K562 (cell line): ENCODE measurements at regions not wholly inside any gene's neighbourhood (a gene's known extent, or its start where the extent isn't known, plus 50 kb on each side); places are given as distances from the start of the nearest gene placed in this dataset.

Experiments used
- ATAC-seq: fragments of 200-7000 bp; cut with Tn5 transposase; 3 replicates; pipeline ENCODE4 v1.9.1; 2020; ENCODE audit warnings: moderate library complexity
- BruUV-seq: library from RNA; stranded (reverse); fragments of 400-500 nt; replicated peaks from 2 replicates; lab custom pipeline; 2021; lab: Mats Ljungman, UMichigan
- CTCF ChIA-PET: fragments of 300-600 bp; formaldehyde crosslinking; extraction: SDS; loops from one replicate; lab custom pipeline; 2021; ENCODE audit warnings: low intra/inter-chr PET ratio; lab: Yijun Ruan, JAX
- POLR2A ChIA-PET: fragments of 300-600, 350-650 bp; sonication (Branson Sonifier 250); formaldehyde crosslinking; extraction: SDS; loops from one replicate; lab custom pipeline; 2021; ENCODE audit warnings: antibody characterized with exemption, inconsistent platforms; lab: Yijun Ruan, JAX
- DNase-seq, 4 experiments: peaks; one replicate each; pipeline versions ENCODE4 v3.0.0 to v3.0.0-alpha.2; 2011 to 2018; ENCODE audit warnings: low spot score in 3 of 4, mixed read lengths in 3 of 4; ENCODE audit errors: extremely low read depth in 1 of 4
- FAIRE-seq: peaks from 2 replicates; lab custom pipeline; 2011; peaks lifted over from hg19 to GRCh38; lab: Jason Lieb, UNC
- H2AFZ ChIP-seq: 2 replicates; pipeline ENCODE4 v1.6.0; 2011; ENCODE audit warnings: low read depth, low read length, control low read depth, inconsistent platforms
- H3K27ac ChIP-seq: fragments of 200-600 bp; 3 replicates; pipeline ENCODE4 v1.8.0; 2011; ENCODE audit warnings: low read depth, mild to moderate bottlenecking, control low read depth, inconsistent platforms, low read length, moderate library complexity, mixed read lengths; ENCODE audit errors: extremely low read depth
- H3K27me3 ChIP-seq, 2 experiments: fragments of 300-600 bp in 1 of 2; 2 replicates in 1 of 2; 3 replicates in 1 of 2; pipeline versions ENCODE4 v1.6.0 to v1.8.0; 2011; ENCODE audit warnings: inconsistent platforms in 2 of 2, low read length in 2 of 2, mild to moderate bottlenecking in 1 of 2, mixed read lengths in 1 of 2, moderate library complexity in 1 of 2; ENCODE audit not compliant: control insufficient read depth in 2 of 2, insufficient read depth in 2 of 2
- H3K36me3 ChIP-seq: fragments of 300-600 bp; 3 replicates; pipeline ENCODE4 v1.8.0; 2011; ENCODE audit warnings: mild to moderate bottlenecking, low read length, inconsistent platforms; ENCODE audit not compliant: control insufficient read depth, insufficient read depth
- H3K4me1 ChIP-seq, 2 experiments: fragments of 200-600 bp in 1 of 2; replicated peaks in 1 of 2; 2 replicates in 1 of 2; 3 replicates in 1 of 2; pipeline versions ENCODE4 v1.5.1 to v1.8.0; 2011; ENCODE audit warnings: inconsistent platforms in 2 of 2, low read length in 2 of 2, mild to moderate bottlenecking in 1 of 2, mixed read lengths in 1 of 2, moderate library complexity in 1 of 2; ENCODE audit not compliant: control insufficient read depth in 2 of 2, insufficient read depth in 2 of 2
- H3K4me2 ChIP-seq: 2 replicates; pipeline ENCODE4 v1.6.1; 2011; ENCODE audit warnings: low read length, control low read depth, inconsistent platforms, mixed read lengths; ENCODE audit not compliant: insufficient read depth
- H3K4me3 ChIP-seq: fragments of 200-600 bp; sonication (generic), shearing (Covaris generic); 2 replicates; pipeline ENCODE4 v1.5.1; 2016; ENCODE audit warnings: control low read depth, inconsistent platforms
- H3K79me2 ChIP-seq: fragments of 200-600 bp; 3 replicates; pipeline ENCODE4 v1.8.0; 2011; ENCODE audit warnings: low read length, inconsistent platforms; ENCODE audit not compliant: control insufficient read depth, insufficient read depth
- H3K9ac ChIP-seq, 2 experiments: 2 replicates each; pipeline versions ENCODE4 v1.6.0 to v1.6.1; 2011; ENCODE audit warnings: low read depth in 2 of 2, low read length in 2 of 2, control low read depth in 1 of 2, inconsistent platforms in 1 of 2, mild to moderate bottlenecking in 1 of 2, mixed read lengths in 1 of 2; ENCODE audit not compliant: insufficient read depth in 1 of 2
- H3K9me1 ChIP-seq: one replicate; pipeline ENCODE4 v1.6.0; 2011; ENCODE audit warnings: inconsistent platforms, mild to moderate bottlenecking, low read length, moderate library complexity; ENCODE audit not compliant: control insufficient read depth, insufficient read depth
- H3K9me3 ChIP-seq: replicated peaks from 2 replicates; pipeline ENCODE4 v1.5.1; 2011; ENCODE audit warnings: low read depth, low read length, inconsistent platforms; ENCODE audit not compliant: control insufficient read depth, insufficient read depth
- H4K20me1 ChIP-seq: replicated peaks from 2 replicates; pipeline ENCODE4 v1.6.1; 2011; ENCODE audit warnings: low read length, inconsistent platforms, mixed read lengths; ENCODE audit not compliant: control insufficient read depth, insufficient read depth
- CBX8 ChIP-seq: fragments of 200-600 bp; sonication (generic); IDR thresholded peaks from 2 replicates; pipeline ENCODE4 v1.6.1; 2012; ENCODE audit warnings: borderline replicate concordance, mixed run types, low read depth, mild to moderate bottlenecking, moderate library complexity, mixed read lengths, low read length, control low read depth, inconsistent platforms; ENCODE audit not compliant: poor library complexity, severe bottlenecking; ENCODE audit errors: extremely low read depth
- FOXP4 ChIP-seq: sonication (generic); formaldehyde crosslinking; IDR thresholded peaks from 2 replicates; pipeline ENCODE4 v1.8.0; 2022; ENCODE audit warnings: mild to moderate bottlenecking, missing genetic modification reagents, borderline replicate concordance
- HNRNPLL ChIP-seq: fragments of 200-400 bp; formaldehyde crosslinking; IDR thresholded peaks from 2 replicates; pipeline ENCODE4 v1.6.1; 2017; ENCODE audit warnings: low read length, low read depth, mild to moderate bottlenecking; ENCODE audit not compliant: poor library complexity, severe bottlenecking
- KLF1 ChIP-seq: fragments of 450-650 bp; IDR thresholded peaks from 2 replicates; pipeline ENCODE4 v1.6.1; 2016; ENCODE audit warnings: missing genetic modification characterization, missing compliant biosample characterization
- MBD1 ChIP-seq: fragments of 250-450 bp; sonication (Bioruptor Pico); IDR thresholded peaks from 2 replicates; pipeline ENCODE4 v1.8.0; 2022; ENCODE audit warnings: inconsistent platforms
- NCOA1 ChIP-seq: fragments of 450-650 bp; IDR thresholded peaks from 2 replicates; pipeline ENCODE4 v1.6.1; 2016; ENCODE audit warnings: low read depth
- NKRF ChIP-seq: fragments of 450-650 bp; IDR thresholded peaks from 2 replicates; pipeline ENCODE4 v1.6.1; 2016; ENCODE audit warnings: borderline replicate concordance
- POU5F1 ChIP-seq: fragments of 150-350 bp; IDR thresholded peaks from 2 replicates; pipeline ENCODE4 v1.6.1; 2014; ENCODE audit warnings: borderline replicate concordance, low read length, low read depth, mild to moderate bottlenecking; ENCODE audit not compliant: partially characterized antibody
- TGIF2 ChIP-seq: sonication (generic); formaldehyde crosslinking; IDR thresholded peaks from 2 replicates; pipeline ENCODE4 v1.8.1; 2022; ENCODE audit warnings: mild to moderate bottlenecking, missing genetic modification reagents, moderate library complexity
- TRIM28 ChIP-seq: fragments of 450-650 bp; IDR thresholded peaks from 2 replicates; pipeline ENCODE4 v1.6.1; 2017
- USF2 ChIP-seq: sonication (generic); formaldehyde crosslinking; IDR thresholded peaks from 2 replicates; pipeline ENCODE4 v1.5.0; 2020; ENCODE audit warnings: missing genetic modification reagents
- ZFX ChIP-seq: sonication (generic); formaldehyde crosslinking; IDR thresholded peaks from 2 replicates; pipeline ENCODE4 v1.8.0; 2022; ENCODE audit warnings: mild to moderate bottlenecking, missing genetic modification reagents, moderate library complexity
- WGBS: fragments of 100-300 bp; shearing (Covaris generic); methylation state at CpG from one replicate; pipeline ENCODE4 v1.1.6; 2016; ENCODE audit warnings: low coverage, mixed read lengths; ENCODE audit not compliant: insufficient coverage; ENCODE audit errors: missing lambda C conversion rate; 5-methylcytosine and 5-hydroxymethylcytosine counted together
- in situ Hi-C: fragments of 300-500 bp; cut with MboI; formaldehyde crosslinking; loops from 4 replicates; pipeline ENCODE4 v1.15.0; 2018; ENCODE audit warnings: inconsistent platforms, mixed read lengths
- intact Hi-C: fragments of 100-400 bp; cut with micrococcal nuclease; formaldehyde crosslinking; loops from 2 replicates; pipeline ENCODE4 v1.14.2; 2022

- no peak overlapping the region for H2AFZ ChIP-seq
- TF ChIP-seq NKRF (no peak), FOXP4 (no peak), MBD1 (CRISPR knock-in tag) (no peak), CBX8 (no peak), TGIF2 (CRISPR knock-in tag) (no peak), USF2 (CRISPR knock-in tag) (no peak), HNRNPLL (no peak), TRIM28 (no peak), KLF1 (tag) (no peak), POU5F1 (no peak), NCOA1 (no peak), ZFX (CRISPR knock-in tag) (no peak)
- no peak for ATAC-seq
- POLR2A ChIA-PET: interaction anchor here (0.6 to 0.8 kb wide), 2 partner anchors 11 to 225 kb away, joined by 3 read pairs; no protein-coding TSS in a partner anchor
- no peaks in the 10 kb centered on the region for H3K4me1 ChIP-seq
- no peaks in the 10 kb centered on the region for H3K79me2 ChIP-seq
- no peak for DNase-seq
- in situ Hi-C loops (no loop called here), intact Hi-C loops (no loop called here)
- H3K9me3 ChIP-seq: no peaks in the 10 kb centered on the region
- H3K4me2 ChIP-seq: no peak overlapping the region
- no peak overlapping the region for H3K9ac ChIP-seq
- H3K27me3 ChIP-seq: peaks cover 18 to 33% of the 10 kb centered on the region in 2 experiments; a peak in 4 of 5 replicates
- no peaks in the 10 kb centered on the region for H3K36me3 ChIP-seq
- no peak overlapping the region for H3K27ac ChIP-seq
- WGBS: 2% methylated on average over 8 of the region's 8 CpGs
- BruUV-seq: no TSS peak
- no peak for FAIRE-seq
- CTCF ChIA-PET: interaction anchor here (0.6 kb wide), 1 partner anchor 1032 kb away, joined by 3 read pairs; no protein-coding TSS in a partner anchor
- no peak overlapping the region for H3K4me3 ChIP-seq
- no peaks in the 10 kb centered on the region for H4K20me1 ChIP-seq
- no peaks in the 10 kb centered on the region for H3K9me1 ChIP-seq
Observed at GRCh38 chr7:50185951-50186682, 93.1 kb upstream of the ZPBP start.
